Mammary epithelial cell (primary cell): ENCODE measurements at regions not wholly inside any gene's neighbourhood (a gene's known extent, or its start where the extent isn't known, plus 50 kb on each side); places are given as distances from the start of the nearest gene placed in this dataset.

Source experiments
- CTCF ChIP-seq, 2 donors: IDR thresholded peaks in 1 of 2; conservative IDR thresholded peaks in 1 of 2; 2 replicates each; pipeline ENCODE4 v1.5.1; 2011 to 2012; ENCODE audit warnings: inconsistent platforms in 2 of 2, low read length in 2 of 2, mild to moderate bottlenecking in 2 of 2, control low read depth in 1 of 2, low read depth in 1 of 2; ENCODE audit not compliant: insufficient read depth in 1 of 2; ENCODE audit errors: extremely low read depth in 1 of 2
- EZH2 ChIP-seq: IDR thresholded peaks from 2 replicates; pipeline ENCODE4 v1.6.1; 2012; ENCODE audit warnings: low read length, inconsistent platforms, borderline replicate concordance

- no peak for TF ChIP-seq CTCF (conservative IDR thresholded peaks at IDR 0.05 in 1 of 2, IDR thresholded peaks at IDR 0.05 in 1 of 2; ENCODE audit: extremely low read depth in 1 of 2, insufficient read depth in 1 of 2, low read depth in 1 of 2, low read length in 2 of 2)
- no peak for TF ChIP-seq EZH2
These were observed 71.2 kb upstream of the DCBLD2 start for GRCh38 chr3:98972720-98973119.
